GM19043 (cell line): ENCODE measurements at regions not wholly inside any gene's neighbourhood (a gene's known extent, or its start where the extent isn't known, plus 50 kb on each side); places are given as distances from the start of the nearest gene placed in this dataset.
"Not testable (repeated sequence)": the region's sequence is repeated elsewhere in the genome, so short reads cannot be mapped to it uniquely, and the experiment has no call there.

Experiments used
- ATAC-seq: cut with Tn5 transposase; IDR thresholded peaks from one replicate; pipeline ENCODE4 v1.9.1; 2021; ENCODE audit warnings: low read depth; ENCODE audit not compliant: unreplicated experiment

DNA sequence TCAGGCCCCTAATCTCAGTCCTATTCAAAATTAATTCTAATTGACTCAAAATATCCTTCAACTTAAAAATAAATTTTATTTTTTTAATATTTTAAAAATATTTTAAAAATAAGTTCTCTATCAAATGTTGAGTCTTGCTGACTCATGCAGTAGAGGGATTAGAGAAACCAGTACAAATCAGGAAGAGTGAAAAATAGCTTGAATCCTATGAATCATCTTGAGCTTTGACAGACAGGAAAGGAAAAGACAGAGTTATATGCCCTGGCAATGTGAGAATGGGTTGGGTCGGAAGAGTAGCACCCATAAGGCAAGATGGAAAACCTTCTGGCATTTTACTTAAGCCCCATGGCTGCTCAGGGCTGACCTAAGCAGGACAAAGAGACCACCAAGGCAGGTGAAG is 346.6 kb upstream of the RUNX1 start:
- ATAC-seq: no peak

DNA sequence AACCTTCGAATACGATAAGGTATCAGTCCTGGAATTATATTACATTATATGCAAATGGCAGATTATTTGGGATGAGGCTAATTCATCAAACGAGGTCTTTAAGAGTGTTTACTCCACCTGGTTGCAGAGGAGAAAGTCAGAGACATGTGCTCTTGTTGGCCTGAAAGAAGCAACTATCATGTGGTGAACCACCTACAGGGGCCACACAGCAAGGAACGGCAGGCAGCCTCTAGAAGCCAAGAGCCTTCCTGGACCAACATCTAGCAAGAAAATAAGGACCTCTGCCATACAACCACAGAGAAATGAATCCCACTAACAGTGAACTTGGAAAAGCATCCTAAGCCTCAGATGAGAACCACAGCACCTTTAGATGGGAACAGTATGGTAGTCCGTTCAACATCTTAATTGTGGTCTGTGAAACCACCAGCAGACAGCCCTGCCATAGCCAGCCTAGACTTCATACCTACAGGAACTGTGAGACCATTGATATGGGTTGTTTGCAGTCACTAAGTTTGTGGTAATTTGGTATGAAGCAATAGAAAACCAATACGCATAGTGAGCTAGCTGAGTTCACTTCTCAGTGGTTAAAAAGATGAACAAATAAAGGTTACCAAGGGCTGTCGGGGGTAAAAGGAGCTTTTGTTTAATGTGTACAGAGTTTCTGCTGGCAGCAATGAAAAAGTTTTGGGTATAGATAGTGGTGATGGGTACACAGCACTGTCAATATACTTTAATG is 345.7 kb upstream of the RUNX1 start:
- no peak for ATAC-seq

DNA sequence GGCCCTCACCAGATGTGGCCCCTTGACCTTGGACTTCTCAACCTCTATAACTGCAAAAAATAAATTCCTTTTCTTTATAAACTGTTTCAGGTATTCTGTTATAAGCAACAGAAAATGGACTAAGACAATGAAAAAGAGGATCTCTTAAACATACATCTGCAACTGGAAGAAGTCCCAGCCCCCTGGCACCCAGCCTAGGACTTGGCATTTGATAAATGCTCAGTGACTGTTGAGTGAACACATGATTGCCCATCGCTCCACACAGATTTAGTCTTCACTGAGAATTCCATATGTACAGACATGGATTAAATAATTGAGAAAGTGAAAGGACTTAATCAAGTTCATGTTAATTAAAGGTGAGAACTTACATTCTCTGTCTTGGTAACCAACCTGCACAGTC is 344.9 kb upstream of the RUNX1 start:
- no peak for ATAC-seq

DNA sequence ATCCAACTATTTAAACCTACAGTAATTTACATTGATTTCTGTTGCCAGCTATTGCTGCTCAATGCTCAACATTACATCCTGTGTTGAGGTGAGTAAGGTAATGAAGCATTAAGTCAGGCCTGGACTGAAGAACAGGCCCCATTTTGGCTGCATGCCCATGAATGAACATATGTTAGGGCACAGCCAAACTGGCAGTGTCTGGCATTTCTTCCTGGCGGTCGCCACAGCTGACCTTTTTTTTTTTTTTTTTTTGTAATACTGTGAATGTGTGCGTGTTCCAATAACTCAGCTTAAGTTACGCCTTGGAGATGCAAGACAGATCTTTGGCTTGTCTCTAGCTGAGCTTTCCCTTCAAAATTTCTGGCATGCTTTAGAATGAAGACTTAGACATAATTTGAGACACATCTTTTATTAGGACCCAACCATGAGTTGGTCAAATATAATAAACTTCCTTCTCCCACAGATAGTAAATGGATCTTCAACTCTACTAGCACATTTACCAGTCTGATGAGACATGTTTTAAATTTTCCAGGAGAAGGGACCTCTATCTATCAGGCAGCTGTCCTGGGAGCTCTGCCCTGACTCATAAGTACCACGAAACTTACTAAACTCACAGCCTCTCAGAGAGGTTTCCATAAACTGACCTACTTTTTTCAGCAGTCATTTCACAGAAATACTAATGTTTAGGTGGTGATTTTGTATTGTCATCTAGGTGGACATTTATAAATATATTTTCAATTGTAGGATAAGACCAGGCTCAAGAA is 341.1 kb upstream of the RUNX1 start:
- no peak for ATAC-seq

DNA sequence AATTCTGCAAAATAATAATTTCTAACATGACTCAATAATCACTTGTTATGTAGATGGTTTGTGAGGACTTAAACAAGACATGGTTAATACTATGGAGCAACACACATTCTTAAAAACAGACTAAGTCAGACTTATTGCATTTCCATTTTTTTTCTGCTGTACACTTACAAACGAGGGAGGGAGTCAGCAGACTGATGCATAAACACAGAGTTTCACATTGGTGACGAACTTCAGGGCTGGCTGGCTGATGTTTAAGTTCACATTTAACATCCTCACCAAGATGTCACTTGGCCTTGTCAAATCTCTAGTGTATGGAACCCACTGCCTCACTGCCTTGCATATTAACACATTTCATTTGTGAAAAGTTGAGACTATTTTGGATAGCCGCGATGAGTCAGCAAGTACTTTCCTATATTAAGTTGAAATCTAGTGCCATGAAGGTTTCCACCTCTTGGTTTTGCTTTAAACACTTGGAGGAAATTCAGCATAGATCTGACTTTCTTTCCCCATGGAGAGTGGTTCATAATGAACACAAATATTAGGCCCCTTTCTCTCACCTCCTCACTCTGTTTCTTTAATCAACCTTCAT is 337.5 kb upstream of the RUNX1 start:
- ATAC-seq: no peak

DNA sequence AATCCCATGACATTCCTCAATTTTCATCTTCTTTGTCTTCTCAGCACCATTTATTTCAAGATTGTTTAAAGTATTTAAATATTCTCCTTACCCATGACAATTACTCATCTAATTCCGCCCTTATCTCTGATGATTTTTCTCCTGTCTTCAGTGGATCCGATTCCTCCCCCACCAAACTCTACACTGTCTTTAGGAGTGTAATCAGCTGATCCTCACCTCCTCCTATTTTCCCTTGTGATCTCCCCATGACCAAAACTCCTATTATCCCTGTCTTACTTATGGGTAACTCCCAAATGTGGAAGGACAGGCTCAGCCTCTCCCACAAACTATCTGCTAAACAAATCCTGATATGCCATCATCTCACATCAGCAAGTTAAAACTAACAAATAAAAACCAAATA is 335.3 kb upstream of the RUNX1 start:
- ATAC-seq: no peak

DNA sequence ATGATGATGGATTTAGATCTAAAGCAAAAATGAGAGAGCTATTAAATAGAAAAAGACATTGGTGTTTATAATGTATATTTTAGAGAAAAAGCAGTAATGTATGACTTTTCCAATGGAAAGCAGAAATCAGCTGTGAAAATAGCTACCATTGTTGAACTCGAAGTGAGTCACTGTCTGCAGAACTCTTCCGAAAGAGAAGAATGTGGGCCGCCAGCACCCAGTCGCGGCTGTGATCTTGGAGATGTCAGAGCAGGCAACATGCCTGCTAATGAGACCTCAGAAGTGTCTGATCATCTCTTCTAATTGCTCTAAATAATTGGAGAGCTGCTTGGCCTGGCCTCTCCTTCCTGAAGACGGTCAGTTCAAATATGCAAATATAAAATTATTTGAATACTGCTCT is 333.6 kb upstream of the RUNX1 start:
- ATAC-seq: no peak

DNA sequence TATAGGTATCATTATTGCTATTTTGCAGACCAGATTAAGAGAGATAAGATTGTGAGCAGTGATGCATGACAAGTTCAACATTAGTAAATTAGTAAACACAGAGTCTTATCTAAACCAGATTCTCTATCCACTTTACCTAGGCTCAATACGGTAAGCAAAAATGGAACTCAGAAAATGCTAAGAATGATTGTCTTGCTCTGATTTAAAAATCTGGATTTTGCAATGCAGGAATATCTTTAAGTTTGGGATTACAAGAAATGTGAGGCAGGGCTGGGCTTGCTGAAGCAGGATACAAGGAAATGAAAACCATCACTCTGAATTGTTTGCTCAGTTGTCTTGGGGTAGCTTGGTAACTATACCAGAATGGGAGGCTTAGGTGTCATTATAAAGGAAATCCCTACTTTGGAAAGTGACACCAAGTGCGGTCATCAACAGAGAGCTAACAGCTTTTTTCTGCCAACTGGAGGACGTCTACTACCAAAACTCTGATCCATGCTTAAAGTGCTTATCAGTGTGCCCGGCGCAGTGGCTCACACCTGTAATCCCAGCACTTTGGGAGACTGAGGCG is 332.7 kb upstream of the RUNX1 start:
- ATAC-seq: no peak

DNA sequence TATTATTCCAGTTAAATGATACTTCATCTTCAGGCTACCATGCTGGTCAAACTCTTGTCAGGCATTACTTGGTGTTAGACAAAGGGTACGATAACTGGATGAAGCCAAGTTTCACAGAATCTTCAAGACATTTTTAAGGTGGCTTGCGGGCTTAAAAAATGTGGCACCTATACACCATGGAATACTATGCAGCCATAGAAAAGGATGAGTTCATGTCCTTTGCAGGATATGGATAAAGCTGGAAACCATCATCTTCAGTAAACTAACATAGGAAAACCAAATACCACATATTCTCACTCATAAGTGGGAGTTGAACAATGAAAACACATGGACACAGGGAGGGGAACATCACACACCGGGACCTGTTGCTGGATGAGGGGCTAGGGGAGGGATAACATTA is 331.2 kb upstream of the RUNX1 start:
- not testable (repeated sequence) for ATAC-seq

DNA sequence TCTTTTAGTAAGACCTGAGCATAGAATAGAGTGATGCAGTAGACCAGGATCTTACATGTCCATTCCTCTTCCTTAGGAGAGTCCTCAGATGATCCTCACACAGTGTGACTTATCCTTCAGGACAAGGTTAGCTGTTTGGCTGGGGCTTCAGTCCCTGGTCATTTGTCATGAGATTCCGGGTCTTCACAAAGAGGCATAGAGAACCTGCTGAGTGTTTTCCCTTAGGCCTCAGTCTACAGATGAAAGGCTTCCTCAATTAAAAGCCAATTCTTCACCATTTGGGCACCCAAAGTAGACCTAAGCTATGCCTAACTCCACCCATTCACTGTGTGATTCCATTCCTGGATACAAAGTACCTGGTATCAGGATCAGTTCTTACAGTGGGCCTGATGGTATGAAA is 329.8 kb upstream of the RUNX1 start:
- no peak for ATAC-seq

DNA sequence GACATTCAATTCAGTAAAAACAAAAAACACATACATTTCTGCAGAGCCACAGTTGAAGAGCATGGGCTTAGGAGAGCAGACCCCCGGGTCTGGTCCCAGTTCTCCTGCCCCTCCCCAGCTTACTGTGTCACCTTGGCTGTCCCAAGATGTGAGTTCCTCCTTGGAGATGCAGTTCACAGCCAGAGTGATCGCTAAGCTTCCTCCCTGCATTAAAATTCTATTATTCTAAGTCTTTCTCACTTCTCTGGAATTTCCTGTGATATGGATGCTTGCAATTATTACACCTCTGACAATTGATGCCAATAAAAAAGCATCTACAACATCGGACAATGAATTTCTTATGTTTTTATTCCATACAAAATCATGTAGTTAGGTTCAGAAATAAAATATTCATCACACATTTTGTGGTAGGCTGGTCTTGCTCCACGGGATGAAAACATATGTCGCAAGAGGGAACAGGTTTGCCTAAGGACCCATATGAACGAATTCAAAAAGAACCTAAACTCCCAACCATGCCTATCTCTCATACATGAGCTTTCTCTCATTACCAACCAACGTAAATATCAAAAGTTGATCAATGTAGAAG is 328.5 kb upstream of the RUNX1 start:
- no peak for ATAC-seq

DNA sequence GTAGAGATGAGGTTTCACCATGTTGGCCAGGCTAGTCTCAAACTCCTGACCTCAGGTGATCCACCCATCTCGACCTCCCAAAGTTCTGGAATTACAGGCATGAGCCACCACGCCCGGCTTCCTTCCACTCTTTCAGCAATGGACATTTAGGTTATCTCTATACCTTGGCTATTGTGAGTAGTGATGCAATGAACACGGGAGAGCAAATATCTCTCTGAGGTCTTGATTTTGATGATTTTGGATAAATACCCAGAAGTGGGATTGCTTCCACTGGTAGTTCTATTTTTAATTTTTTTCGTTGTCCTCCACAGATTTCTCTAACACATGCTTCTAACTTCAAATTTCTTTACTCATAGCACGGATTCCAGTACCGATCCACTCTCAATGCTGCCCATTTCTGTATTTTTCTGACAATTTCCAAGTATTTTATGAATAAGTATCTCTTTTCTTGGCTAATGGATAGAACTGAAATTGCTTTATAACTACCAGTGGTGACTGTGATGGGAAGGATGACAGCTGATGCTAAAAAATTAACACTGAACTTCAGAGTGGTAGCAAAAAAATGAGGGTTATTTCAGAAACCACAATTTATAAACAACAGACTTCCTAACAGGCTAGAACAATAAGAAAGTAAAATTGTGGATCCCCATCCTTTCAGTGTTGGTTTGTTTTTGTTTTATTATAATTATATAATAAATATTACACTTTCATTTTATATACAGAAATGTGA is 327.5 kb upstream of the RUNX1 start:
- no peak for ATAC-seq

DNA sequence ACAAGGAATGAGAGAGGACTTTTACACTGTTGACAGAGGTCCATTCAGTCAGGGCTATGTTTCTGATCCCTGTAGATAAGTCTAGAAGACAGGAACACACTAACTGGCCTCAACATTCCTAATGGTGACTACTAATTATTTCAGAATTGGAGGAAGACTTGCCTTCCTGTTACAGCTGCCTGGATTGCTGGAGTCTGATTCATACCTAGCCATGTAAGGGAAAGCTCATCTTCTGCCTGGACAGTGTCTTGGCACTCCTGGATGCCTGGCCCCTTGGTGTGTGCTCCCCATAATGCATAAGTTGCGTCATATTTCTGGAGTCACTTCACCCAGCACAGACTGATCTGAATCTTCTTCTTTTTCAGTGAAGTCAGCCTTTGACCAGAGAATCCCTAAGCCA is 326.0 kb upstream of the RUNX1 start:
- no peak for ATAC-seq

DNA sequence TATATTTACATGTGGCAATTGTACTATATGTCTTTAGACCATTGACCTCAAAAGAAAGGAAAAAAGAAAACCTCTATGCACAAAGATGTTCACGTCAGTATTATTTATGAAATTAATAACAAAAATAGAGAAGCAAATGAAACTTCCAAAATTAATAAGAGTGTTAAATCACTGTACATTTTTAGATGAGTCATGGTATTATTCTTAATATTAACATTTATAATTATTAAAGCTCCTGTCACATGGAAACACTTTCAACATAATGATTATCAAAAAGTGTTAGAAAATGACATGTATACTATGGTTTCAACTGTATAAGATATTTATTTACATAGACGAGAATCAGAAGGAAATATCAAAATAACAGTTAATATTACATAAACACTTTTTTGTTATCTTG is 324.9 kb upstream of the RUNX1 start:
- ATAC-seq: no peak

DNA sequence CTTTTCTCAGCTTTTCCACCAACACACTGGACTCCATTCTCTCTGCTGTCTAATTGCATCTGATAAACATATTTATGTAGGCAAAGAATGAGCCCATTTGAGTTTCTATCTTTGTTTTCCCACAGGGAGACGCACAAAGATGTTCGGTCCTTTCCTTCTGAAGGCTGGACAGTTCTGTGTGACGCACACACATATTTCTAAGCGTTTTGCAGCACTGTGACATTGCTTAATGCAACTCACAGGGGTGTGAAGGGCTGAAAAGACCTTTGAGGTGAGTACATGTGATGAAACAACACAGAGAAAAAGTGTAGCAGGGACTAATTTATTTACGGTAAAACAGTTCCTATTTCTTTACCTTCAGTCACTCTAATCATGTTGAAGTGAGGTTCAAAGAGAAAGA is 323.1 kb upstream of the RUNX1 start:
- no peak for ATAC-seq

DNA sequence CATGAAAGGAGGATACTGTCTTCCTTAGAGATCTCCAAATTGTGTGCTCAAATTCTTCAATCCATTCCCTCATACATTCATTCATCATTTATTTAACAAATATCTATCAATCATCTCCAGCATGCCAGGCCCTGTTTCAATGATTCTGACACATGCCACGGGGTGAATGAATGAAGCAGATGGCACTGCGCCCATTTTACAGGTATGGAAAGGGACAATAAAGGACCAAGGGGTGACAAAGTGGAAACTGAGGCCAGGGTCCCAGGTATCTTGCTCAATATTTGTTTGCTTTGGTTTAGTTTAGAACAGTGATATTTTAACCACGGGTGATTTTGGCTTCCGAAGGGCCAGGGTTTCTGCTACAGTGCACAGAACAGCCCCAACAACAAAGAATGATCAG is 321.6 kb upstream of the RUNX1 start:
- no peak for ATAC-seq

DNA sequence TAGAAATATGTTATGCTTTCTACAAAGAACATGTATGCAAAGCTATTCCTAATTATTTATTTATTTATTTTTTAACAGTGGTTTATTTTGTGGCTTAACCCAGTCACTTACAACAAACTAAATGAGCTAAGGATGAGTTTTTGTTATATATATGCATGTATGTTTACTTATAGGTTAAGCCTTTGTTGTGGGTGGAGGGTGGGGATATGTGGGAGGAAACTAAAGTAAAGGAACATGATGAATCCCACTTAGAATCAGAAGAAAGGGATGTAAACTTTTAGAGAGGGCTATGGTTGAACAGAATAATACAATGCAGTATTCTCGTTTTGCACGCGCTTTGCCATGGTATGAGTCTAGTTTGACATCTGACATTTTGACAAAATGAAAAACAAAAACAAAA is 321.0 kb upstream of the RUNX1 start:
- ATAC-seq: no peak

DNA sequence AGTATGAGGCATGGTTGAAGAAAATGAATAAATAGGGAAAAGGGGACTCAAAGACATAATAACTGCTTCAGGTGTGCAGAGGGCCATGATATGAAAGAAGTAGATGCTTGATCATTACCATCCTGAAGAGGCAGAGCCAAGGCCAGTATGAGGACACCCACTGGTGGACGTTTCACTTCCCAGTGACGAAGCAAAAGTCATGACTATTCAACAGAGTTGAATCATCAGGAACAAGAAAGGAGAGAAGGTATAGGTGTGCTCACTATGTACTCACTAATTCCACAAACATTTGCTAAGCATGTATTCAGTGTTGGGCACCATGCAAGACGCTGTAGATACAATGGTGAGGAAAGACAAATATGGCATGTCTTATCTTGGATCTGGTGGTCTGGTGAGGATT is 319.2 kb upstream of the RUNX1 start:
- ATAC-seq: no peak

DNA sequence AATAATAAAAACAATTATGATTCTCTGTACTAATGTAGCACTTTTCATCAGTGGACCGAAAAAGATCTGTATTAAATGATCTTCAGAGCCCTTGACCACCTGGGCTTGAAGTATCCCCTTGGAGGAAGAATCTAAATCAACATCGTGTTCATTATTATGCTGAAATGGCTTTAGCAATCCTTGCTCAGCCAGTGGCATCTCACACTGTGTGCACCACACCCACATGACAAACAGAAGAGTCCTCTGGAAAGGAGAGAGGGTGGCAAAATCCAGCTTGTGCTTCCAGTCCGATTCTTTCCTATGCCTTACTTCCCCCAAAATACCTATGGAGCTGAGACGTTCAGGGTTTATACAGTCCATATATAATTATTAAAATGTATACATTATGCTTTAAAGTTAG is 318.5 kb upstream of the RUNX1 start:
- no peak for ATAC-seq

DNA sequence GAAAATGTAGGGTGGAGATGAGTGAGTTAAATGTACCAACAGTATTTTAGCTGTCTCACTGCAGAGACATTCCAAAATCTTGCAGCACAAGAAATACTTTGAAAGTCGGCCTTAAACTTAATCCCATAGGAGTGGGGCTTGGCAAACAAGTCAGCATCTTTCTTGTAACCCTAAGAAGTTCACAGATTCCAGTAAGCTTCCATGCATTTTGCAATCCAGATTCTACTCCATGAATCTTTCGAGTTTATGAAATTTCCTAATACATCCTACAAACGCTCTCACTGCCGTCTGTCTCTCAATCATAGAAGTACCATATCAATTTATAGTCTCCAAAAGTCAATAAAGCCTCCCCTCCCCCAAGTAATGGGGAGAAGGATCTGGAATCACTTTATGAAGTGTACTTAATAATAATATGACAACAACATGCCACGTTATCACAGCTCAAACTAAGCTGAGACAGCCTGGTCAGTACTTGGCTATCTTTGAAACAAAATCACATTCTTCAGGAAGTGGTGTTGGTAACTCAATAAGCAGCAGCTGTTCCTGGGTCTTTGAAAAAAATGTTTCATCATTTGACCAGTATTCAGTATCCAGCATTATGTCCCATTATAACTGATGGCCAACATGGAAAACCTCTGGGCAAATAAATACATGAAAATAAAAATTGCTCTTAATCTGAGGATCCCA is 317.4 kb upstream of the RUNX1 start:
- no peak for ATAC-seq
